GM06990 (cell line): ENCODE measurements at regions not wholly inside any gene's neighbourhood (a gene's known extent, or its start where the extent isn't known, plus 50 kb on each side); places are given as distances from the start of the nearest gene placed in this dataset.

Experiments used
- DNase-seq: peaks from one replicate; pipeline ENCODE4 v3.0.0-alpha.2; 2011; ENCODE audit not compliant: insufficient read length; ENCODE audit errors: extremely low read depth
- H3K27me3 ChIP-seq: replicated peaks from 2 replicates; pipeline ENCODE4 v1.6.0; 2011; ENCODE audit warnings: low read length; ENCODE audit not compliant: control insufficient read depth, insufficient read depth
- H3K36me3 ChIP-seq: 2 replicates; pipeline ENCODE4 v1.5.1; 2011; ENCODE audit warnings: low read length; ENCODE audit not compliant: control insufficient read depth, insufficient read depth
- H3K4me3 ChIP-seq: replicated peaks from 2 replicates; pipeline ENCODE4 v1.5.1; 2011; ENCODE audit warnings: low read depth, mild to moderate bottlenecking, control low read depth, low read length
- CTCF ChIP-seq: IDR thresholded peaks from 2 replicates; pipeline ENCODE4 v1.5.1; 2011; ENCODE audit warnings: low read length, control low read depth, mild to moderate bottlenecking, inconsistent platforms; ENCODE audit not compliant: insufficient read depth, poor library complexity, severe bottlenecking

- no peaks in the 10 kb centered on the region for H3K27me3 ChIP-seq
- no peak for TF ChIP-seq CTCF
- DNase-seq = no peak
- H3K36me3 ChIP-seq = no peaks in the 10 kb centered on the region
- H3K4me3 ChIP-seq = no peak overlapping the region
Measured at GRCh38 chr14:27222671-27223070, 624.8 kb upstream of the NOVA1 start.

- H3K36me3 ChIP-seq = no peaks in the 10 kb centered on the region
- no peak for TF ChIP-seq CTCF
- H3K4me3 ChIP-seq = no peak overlapping the region
- no peak for DNase-seq
- H3K27me3 ChIP-seq = no peaks in the 10 kb centered on the region
Measured at GRCh38 chr14:27223906-27224305, 626.1 kb upstream of the NOVA1 start.

GRCh38 chr14:27228053-27228452, 630.2 kb upstream of the NOVA1 start:
- Histone ChIP-seq H3K27me3 (no peaks in the 10 kb centered on the region), H3K4me3 (no peak overlapping the region), H3K36me3 (no peaks in the 10 kb centered on the region)
- TF ChIP-seq CTCF = no peak
- no peak for DNase-seq

GRCh38 chr14:27234331-27234730, 636.5 kb upstream of the NOVA1 start:
- Histone ChIP-seq H3K4me3 (no peak overlapping the region), H3K36me3 (no peaks in the 10 kb centered on the region), H3K27me3 (no peaks in the 10 kb centered on the region)
- TF ChIP-seq CTCF = no peak
- DNase-seq = no peak

- DNase-seq = no peak
- H3K4me3 ChIP-seq = no peak overlapping the region
- H3K27me3 ChIP-seq = no peaks in the 10 kb centered on the region
- TF ChIP-seq CTCF = no peak
- H3K36me3 ChIP-seq = no peaks in the 10 kb centered on the region
Measured at GRCh38 chr14:27236601-27237000, 638.8 kb upstream of the NOVA1 start.

- H3K4me3 ChIP-seq = no peak overlapping the region
- no peaks in the 10 kb centered on the region for H3K27me3 ChIP-seq
- DNase-seq = no peak
- TF ChIP-seq CTCF = no peak
- H3K36me3 ChIP-seq = no peaks in the 10 kb centered on the region
Measured at GRCh38 chr14:27242874-27243273, 645.0 kb upstream of the NOVA1 start.
